CD4-positive, alpha-beta T cell treated with Interleukin-6 for 4 hours (primary cell): ENCODE measurements at regions not wholly inside any gene's neighbourhood (a gene's known extent, or its start where the extent isn't known, plus 50 kb on each side); places are given as distances from the start of the nearest gene placed in this dataset.

ENCODE experiments used
- DNase-seq: peaks from one replicate; pipeline ENCODE4 v3.0.0-alpha.2; 2020; ENCODE audit warnings: mixed read lengths

DNA sequence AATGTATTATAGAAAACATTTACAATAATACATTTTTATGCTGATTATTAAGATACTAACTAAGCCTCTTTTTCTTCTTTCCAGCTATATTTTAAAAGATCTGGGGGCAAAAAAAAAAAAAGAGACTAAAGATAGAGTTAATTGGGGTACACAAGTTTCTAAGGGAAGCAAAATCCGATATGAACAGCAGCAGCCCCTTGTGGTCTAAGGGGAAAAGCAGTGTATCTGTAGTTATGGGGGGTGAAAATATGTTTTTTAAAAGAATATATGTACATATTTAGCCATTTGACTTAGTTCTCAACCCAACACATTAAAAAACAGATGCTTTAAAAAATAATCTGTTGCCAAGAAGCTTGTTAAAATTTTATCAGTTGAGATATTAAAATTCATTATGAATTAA is 134.3 kb upstream of the POU5F2 start:
- no peak for DNase-seq

DNA sequence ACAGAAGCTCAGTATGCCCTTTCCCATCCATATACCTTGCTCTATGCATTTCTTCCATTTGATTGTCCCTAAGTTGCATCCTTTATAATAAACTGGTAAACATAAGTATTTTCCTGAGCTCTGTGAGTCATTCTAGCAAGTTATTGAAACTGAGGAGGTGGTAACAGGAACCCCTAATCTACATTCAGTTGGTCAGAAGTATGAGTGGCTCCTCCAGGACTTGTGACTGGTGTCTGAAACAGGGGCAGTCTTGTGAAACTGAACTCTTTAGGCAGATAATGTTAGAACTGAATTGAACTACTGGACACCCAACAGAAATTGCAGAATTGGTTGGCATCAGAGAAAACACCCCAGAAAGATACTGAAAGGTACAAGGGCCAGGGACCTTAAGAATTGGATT is 133.1 kb upstream of the POU5F2 start:
- no peak for DNase-seq

DNA sequence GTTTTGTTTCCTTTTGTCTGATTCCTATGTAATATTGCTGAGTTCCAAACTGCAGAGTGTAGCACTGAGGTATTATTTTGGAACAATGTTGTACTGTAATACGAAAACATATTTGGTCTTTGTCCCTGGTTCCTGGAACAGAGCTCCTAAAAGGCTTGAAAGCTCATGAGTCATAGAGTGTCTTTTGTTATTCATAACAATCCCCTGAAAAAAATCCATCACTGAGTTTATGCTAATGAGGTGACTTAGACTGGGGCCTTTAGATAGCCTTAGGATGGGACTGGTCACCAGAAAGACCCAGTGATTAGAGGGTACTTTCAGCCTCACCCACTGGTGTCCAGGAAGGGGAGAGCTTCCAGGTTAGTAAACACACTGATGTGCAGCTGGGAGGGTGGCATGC is 132.7 kb upstream of the POU5F2 start:
- no peak for DNase-seq

DNA sequence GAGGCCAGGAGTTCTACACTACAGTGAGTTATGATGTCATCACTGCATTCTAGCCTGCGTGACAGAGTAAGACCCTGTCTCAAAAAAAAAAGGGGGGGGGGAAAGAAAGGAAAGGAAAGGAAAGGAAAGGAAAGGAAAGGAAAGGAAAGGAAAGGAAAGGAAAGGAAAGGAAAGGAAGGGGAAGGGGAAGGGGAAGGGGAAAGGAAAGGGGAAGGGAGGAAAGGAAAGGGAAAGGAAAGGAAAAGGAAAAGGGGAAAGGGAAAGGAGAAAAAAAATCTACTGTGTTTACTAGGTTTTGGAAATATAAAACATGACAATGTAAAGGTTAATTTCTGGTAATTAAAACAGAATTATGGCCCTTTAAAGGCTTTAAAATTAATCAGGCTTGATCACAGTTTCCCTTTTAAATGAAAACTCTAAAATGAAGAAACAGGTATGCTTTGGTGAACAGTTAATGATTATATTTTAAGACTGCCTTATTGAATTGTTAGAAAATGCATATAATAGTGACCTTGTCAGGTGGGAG is 131.9 kb upstream of the POU5F2 start:
- DNase-seq = no peak

DNA sequence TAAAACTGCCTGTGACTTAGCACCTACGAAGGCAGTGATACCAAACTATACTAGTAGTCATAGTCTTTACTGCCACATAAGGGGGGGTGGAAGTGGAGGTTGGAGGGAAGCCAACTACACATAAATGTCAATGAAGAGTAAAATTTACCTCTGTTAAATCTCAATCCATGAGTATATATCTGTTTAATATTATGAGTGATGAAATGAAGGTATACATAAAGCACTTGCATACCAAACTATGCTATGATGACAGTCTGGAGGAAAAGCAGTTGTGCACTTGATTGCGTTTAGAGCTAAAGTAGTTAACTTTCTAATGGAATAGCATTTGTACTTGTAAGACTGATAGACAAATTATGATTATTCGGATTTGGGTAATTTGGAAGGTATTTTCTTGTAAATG is 129.2 kb upstream of the POU5F2 start:
- DNase-seq = no peak

DNA sequence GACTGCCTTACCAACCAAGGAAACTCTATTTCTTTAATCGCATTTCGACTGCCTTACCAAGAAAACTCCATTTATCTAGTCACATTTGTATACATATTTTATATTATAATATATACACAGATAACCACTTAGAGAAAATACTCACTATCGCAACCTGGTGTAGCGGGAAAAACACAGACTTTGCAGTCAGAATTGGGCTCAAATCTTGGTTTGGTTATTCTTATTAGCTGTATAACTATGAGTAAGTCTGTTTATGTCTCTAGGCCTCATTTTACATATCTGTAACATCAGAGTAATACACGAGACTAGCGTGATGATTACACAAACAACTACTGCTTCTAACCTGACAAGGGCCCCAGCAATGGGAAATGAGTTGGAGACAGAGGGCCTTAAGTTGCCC is 127.5 kb upstream of the POU5F2 start:
- DNase-seq = no peak

DNA sequence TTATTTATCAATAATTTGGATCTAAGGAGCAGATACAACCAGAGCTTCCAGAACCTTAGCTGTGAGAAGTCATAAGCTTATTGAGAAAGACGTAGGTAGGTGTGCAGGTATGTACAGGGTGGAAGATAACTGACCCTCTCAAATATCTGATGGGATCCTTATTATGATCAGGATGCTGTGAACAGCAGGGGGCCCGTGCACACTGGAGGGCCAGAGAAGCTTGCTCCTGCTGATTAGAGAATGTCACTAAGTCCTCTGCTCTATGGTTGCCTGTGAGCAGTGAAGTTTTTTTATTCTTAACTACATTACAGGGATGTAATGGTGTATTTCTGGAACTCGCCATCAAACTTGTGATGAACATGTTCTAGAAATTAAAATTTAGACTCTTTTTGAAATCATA is 108.9 kb upstream of the POU5F2 start:
- DNase-seq = no peak

DNA sequence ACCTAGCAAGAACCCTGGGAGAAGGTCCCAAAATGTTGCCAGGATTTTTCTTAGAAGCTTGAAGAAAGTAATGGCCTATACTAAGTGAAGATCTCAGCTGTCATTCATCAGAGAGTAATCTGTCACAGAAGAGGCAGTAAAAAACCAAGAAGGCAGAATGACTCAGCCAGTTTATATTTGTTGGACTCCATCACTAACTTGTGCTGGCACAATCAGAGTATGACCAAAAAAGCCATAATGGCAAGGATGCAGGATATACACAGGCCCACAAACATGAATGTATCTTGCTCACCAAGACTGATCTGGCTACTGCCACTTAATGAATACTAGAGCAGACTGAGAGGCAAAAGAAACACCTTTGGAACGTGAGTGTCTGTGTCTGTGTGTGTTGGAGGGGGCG is 104.0 kb upstream of the POU5F2 start:
- no peak for DNase-seq

DNA sequence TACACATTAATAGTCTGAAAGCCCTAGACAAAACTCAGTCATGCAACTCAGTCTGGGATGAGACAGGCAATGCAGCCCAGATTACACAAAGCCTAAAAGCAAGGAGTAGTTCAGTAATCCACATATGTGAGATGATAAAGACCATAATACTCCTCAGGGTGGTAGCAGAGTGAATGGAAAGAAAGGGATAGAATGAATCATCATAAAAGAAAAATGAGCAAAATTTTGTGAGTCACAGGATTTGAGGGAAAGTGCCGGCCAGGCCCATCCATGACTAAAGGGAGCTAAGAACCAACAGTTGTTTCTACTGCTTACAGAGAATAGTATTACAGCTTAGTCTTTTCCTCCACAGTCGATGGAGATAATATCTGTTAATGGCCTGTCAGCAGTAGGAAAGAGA is 90.0 kb upstream of the POU5F2 start:
- DNase-seq = no peak

DNA sequence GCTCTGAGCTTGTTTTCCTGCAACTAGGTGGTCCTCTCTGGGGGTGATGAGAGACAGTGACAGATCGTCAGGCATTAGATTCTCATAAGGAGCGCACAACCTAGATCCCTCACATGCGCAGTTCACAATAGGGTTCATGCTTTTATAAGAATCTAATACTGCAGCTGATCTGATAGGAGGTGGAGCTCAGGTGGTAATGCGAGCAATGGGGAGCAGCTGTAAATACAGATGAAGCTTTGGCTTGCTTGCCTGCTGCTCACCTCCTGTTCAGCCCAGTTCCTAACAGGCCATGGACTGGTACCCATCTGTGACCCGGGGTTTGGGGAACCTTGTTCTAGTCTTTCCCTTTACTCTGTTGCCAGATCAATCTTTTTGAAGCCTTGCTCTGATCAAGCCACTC is 89.5 kb upstream of the POU5F2 start:
- DNase-seq = no peak

DNA sequence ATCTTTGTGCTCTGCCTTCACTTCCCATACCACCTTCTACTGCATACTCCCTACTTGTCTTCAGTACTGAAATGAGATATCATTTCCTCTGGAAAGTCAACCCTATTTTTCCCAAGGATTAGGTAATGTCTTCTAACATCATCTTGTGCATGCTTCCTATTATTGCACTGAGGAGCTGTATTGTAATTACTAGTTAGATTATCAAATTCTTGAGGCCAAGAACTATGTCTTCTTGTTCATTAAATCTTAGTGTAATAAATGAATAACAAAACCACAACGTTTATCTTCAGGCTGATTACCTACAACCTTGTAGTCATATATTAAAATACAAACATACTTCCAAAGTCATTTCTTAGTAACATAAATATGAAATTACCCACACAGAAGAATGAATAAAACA is 87.9 kb upstream of the POU5F2 start:
- no peak for DNase-seq

DNA sequence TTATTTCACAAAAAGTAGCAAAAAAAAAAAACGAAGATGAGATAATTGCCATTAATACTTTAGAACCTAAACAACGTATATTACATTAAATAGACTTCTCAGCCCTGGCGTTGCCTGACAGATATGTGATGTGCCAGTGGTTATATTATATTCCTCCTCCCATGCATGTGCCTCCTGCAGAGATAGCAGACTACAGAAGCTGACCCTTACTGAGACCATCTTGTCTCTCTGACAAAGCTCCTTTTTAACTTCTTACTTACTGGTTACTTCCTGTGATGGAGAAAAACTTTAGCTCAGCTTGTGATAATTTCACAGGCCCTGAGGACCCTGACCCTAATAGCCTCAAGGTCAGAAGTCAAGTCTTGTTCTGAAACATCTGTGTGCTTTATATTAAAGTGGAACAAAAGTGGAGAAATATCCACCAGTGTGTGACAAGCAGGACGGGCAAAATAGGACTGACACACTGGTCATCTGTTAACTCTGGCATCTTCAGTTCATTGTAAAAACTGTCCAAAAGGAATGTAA is 80.6 kb upstream of the POU5F2 start:
- no peak for DNase-seq

DNA sequence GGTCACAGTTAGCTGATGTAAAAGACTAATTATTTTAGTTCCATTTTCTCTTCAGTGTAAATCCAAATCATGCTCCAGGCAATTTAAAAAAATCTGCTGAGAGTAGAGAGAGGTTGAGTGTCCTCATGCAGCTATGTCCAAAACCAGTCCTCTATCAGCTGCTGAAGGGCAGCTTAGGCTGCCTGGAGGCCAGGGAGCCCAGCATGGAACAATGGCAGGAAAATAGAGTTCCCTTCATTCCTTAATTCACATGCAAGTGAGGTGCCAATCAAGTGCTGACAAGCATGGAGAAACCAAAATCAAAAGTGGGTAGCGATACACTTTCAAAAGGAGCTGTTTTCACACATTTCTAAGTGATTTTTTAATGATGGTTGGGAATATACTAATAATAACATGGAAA is 78.3 kb upstream of the POU5F2 start:
- DNase-seq = no peak

DNA sequence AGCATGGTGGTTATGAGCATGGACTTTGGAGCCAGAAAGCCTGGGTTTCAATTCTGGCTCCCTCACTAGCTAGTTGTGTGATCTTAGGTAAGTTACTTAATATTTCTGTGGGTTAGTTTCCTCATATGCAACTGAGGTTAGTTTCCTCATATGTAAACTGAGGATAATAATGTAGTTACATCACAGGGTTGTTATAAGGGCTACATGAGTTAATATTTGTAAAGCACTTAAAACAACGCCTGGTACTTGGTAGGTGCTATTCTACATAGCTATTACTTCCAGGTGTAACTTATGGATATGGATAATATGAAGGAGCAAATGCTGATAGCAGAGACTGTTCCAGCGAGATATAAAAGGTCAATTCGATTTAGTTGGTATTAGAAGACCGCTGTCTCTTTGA is 69.4 kb upstream of the POU5F2 start:
- DNase-seq = no peak

DNA sequence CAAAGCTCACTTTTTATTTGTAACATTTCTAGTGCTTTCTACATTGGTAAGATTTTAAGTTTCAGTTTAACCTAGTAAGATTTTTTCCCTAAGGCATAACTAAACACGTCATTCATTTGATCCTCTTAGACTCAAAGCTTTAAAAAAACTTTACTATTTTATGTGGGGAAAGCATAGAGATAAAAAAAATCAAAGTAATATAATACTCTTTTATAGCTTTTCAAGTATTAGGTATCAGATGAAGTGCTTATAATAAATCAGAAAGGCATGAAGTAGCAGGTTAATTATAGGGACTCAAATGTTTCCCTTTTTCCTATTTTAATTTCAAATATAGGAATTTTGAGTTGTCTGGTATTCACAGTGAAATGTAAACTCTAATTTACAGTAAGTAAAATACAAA is 68.0 kb upstream of the POU5F2 start:
- no peak for DNase-seq

DNA sequence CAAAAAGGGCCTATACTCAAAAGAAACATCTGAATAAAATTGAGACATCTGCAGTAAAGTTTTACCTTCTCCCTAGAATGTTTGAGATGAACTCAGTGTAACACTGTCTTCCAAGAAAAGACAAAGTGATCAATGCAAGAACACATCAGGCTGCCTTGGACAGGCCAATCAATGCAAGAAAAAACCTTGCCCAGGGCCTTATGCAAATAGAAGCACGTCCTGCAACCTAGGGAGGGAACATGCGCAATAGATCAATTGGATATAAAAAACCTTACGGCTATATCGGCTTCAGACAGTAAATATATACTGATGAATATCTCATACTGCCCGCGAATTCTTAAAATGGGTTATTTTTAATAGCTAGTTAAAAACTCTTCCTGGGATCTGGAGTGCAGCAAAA is 66.4 kb upstream of the POU5F2 start:
- DNase-seq = no peak

DNA sequence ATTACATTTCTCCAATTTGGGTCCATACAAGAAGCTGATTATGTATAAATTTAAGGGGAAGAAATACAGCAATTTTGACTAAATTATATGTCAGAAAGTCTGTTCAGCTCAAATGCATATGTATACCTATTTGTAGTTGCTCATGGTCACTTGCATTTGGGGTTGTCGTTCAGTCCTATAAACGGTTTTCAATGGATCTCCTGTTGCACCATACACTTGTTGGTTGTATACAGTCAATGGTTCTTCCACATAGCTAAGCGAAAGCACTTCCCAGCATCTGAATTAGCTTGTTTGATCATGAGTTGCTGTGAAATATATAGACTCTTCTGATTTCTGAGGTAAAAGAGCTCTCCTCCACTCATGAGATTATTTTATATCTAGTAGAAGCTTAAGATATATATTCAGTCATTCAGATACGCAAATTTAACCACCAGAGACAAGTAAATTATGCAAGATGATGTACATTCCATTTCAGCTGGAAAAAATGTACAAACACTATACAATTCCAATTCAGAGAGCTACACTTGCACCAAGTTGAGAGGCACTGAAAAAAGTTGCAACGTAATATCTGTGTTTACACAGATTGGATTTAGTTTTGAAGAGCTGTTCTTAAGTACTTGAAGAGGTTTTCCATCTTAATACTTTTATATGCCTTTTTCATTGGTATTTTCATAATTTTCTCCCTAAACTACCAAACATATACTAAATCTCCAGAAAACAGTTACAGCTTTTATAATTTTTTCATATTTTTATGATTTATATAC is 64.4 kb upstream of the POU5F2 start:
- no peak for DNase-seq

DNA sequence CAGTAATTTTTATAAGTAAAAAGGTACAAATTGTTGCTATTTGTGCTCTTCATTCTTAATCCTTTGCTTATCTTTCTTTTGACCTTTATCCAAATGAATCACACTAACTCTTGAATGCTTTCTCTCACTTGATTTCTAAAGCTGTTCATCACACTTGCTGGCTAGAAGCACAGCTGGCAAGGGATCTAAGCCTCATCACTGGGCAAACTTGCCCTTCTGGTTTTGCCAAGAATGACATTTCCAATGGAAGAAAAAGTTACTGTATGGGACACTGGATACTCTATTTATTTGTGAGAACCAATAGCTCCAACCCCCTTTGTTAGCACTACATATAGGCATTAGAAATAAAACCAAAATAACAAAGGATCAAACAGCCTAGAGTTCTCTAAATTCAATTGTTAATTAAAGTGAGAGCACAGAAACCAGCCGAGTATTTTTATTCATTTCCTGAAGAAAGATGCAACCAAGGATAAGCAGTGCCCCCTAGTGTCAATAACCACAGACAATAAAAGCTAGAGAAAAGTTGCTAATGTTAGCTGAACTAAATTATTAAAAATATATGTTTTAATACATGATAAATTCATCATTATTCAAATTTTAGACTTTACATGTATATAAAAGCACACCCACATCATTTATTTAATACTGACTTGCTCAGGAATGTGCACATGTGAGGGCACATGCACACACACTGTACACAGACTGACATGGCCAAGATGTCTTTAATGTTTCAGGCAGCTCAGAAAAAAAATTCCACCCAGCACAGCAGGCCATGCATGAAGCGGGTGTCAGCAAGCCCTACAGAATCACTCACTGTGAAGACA is 59.8 kb upstream of the POU5F2 start:
- DNase-seq = peak; percentile 12

DNA sequence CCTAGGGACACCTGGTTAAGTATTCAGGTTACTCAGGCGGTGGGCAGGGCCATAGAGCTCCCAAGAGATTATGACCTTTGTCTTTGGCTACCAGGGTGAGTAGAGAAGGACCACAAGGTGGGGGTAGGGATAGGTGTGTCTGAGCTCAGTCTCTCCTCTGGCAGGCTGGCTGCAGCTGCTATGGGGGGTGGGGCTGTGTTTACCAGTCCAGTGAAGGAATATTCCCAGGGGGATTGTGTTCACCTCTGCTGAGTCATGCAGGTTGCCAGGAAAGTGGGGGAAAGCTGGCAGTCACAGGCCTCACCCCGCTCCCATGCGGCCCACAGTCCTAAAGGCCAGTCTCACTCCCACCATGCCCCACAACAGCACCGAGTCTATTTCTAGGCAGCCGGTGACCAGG is 53.6 kb upstream of the POU5F2 start:
- DNase-seq = no peak

DNA sequence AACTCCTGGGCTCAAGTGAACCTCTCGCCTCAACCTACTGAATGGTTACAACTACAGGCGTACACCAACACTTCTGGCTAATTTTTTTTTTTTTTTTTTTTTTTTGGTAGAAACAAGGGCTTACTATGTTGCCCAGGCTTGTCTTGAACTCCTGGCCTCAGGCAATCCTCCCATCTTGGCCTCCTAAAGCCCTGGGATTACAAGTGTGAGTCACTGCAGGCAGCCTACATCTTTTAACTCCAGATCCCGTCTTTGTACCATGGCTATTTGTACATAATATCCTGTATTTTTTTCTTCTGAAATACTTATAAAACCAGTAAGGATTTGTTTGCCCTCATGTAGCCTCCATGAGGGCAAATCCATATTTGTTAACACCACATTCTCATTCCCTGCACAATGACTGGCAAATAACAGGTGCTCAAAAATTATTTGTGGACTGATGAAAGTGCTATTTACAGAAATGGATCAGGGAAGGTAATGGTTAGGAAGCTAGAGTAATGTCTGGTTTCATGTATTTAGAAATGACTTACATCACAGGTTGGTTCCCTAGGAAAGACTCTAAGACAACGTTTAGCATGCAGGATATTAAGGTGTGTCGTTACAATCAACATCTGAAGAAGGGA is 51.9 kb upstream of the POU5F2 start:
- DNase-seq = no peak

DNA sequence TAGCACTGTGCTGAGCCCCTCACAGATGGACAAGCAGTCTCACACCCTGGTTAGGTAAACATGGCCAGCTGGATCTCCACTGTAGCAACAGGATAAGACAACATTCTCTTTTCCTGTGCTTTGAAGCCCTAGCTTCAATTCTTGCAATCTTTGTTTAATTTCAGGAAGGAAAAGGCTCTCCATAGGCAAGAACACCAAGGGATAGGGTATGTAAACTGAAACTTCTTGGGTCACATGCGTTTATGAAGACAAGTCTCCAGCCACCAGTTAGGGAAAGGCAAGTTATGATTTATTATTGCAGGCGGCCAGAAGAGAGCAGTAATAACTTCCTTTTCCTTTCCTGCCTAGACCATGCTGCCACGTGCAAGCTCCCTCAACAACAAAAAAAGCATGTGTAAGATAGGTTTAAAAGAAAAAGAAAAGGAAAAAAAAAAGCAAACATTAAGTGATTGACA is 50.1 kb upstream of the POU5F2 start:
- DNase-seq = no peak
